SK-N-MC (cell line): ENCODE measurements at regions not wholly inside any gene's neighbourhood (a gene's known extent, or its start where the extent isn't known, plus 50 kb on each side); places are given as distances from the start of the nearest gene placed in this dataset.
"Not testable (repeated sequence)": the region's sequence is repeated elsewhere in the genome, so short reads cannot be mapped to it uniquely, and the experiment has no call there.

Experiments used
- EZH2 ChIP-seq: fragments of 200-600 bp; sonication (generic); IDR thresholded peaks from one replicate; pipeline ENCODE4 v1.6.1; 2017; ENCODE audit warnings: antibody characterized with exemption
- POLR2AphosphoS5 ChIP-seq: IDR thresholded peaks from 2 replicates; pipeline ENCODE4 v1.6.1; 2012; ENCODE audit warnings: mild to moderate bottlenecking, low read depth, low read length, borderline replicate concordance

- TF ChIP-seq POLR2AphosphoS5, EZH2: not testable (repeated sequence)
These were observed 164.4 kb downstream of the CENPC start for GRCh38 chr4:67380702-67381405.
